CD4-positive, alpha-beta T cell (primary cell): ENCODE measurements at regions not wholly inside any gene's neighbourhood (a gene's known extent, or its start where the extent isn't known, plus 50 kb on each side); places are given as distances from the start of the nearest gene placed in this dataset.

Experiments used
- ATAC-seq: fragments of 200-7000 bp; cut with Tn5 transposase; one replicate; pipeline ENCODE4 v1.10.0; 2022; ENCODE audit warnings: mild to moderate bottlenecking; ENCODE audit not compliant: poor library complexity
- CTCF ChIA-PET: fragments of 350-600 bp; sonication (Branson Sonifier 250); formaldehyde crosslinking; loops from one replicate; lab custom pipeline; 2021; ENCODE audit warnings: antibody characterized with exemption, inconsistent platforms; lab: Charles Lee
- POLR2A ChIA-PET: fragments of 350-600 bp; sonication (Branson Sonifier 250); formaldehyde crosslinking; loops from one replicate; lab custom pipeline; 2021; ENCODE audit warnings: antibody characterized with exemption, inconsistent platforms; lab: Charles Lee
- DNase-seq, 14 experiments: peaks; one replicate each; pipeline ENCODE4 v3.0.0-alpha.2; 2013 to 2020; ENCODE audit warnings: mixed read lengths in 2 of 14
- H3K27ac ChIP-seq, 2 donors: one replicate each; pipeline versions ENCODE4 v1.5.1 to v1.7.0; 2013; ENCODE audit warnings: low read length in 2 of 2, low read depth in 1 of 2, mild to moderate bottlenecking in 1 of 2
- H3K27me3 ChIP-seq, 2 experiments: 1 replicate in 1 of 2; 2 replicates in 1 of 2; pipeline versions ENCODE4 v1.6.1 to v1.7.0; 2013; ENCODE audit warnings: low read length in 2 of 2, control low read depth in 1 of 2, mild to moderate bottlenecking in 1 of 2, moderate library complexity in 1 of 2; ENCODE audit not compliant: insufficient read depth in 2 of 2, control insufficient read depth in 1 of 2
- H3K36me3 ChIP-seq: one replicate; pipeline ENCODE4 v1.6.1; 2013; ENCODE audit warnings: low read length, control low read depth; ENCODE audit not compliant: insufficient read depth
- H3K4me1 ChIP-seq: one replicate; pipeline ENCODE4 v1.6.1; 2013; ENCODE audit warnings: low read length, control low read depth; ENCODE audit not compliant: insufficient read depth
- H3K4me3 ChIP-seq: one replicate; pipeline ENCODE4 v1.5.1; 2013; ENCODE audit warnings: mild to moderate bottlenecking, low read length, moderate library complexity
- H3K9me3 ChIP-seq, 2 experiments: 1 replicate in 1 of 2; 2 replicates in 1 of 2; pipeline versions ENCODE4 v1.6.1 to v1.7.0; 2013; ENCODE audit warnings: low read length in 2 of 2, mild to moderate bottlenecking in 2 of 2, control low read depth in 1 of 2, moderate library complexity in 1 of 2; ENCODE audit not compliant: control insufficient read depth in 1 of 2, insufficient read depth in 1 of 2
- H3K27ac Mint-ChIP-seq: one replicate; pipeline ENCODE4 v1.8.0; 2020; ENCODE audit warnings: mixed read lengths
- H3K27me3 Mint-ChIP-seq: one replicate; pipeline ENCODE4 v1.8.0; 2021; ENCODE audit warnings: mixed read lengths
- H3K36me3 Mint-ChIP-seq: one replicate; pipeline ENCODE4 v1.8.0; 2021; ENCODE audit warnings: low read depth, mixed read lengths
- H3K4me1 Mint-ChIP-seq: one replicate; pipeline ENCODE4 v1.8.0; 2021; ENCODE audit warnings: low read depth, mixed read lengths
- H3K4me3 Mint-ChIP-seq: one replicate; pipeline ENCODE4 v1.8.0; 2020; ENCODE audit warnings: mild to moderate bottlenecking, mixed read lengths
- H3K9me3 Mint-ChIP-seq: one replicate; pipeline ENCODE4 v1.8.0; 2020; ENCODE audit warnings: mixed read lengths
- CTCF ChIP-seq: fragments of 200-600 bp; IDR thresholded peaks from one replicate; pipeline ENCODE4 v1.8.0; 2022; ENCODE audit warnings: antibody characterized with exemption, mild to moderate bottlenecking
- intact Hi-C, 2 experiments: fragments of 100-400 bp; cut with DNase I in 1 of 2; cut with micrococcal nuclease in 1 of 2; formaldehyde crosslinking; loops; one replicate each; pipeline versions ENCODE4 v1.15.1 to v1.9.0; 2023 to 2025; cut with DNase I, micrococcal nuclease

- Mint-ChIP-seq H3K4me3 (no peak overlapping the region), H3K27ac (no peak overlapping the region), H3K36me3 (no peaks in the 10 kb centered on the region), H3K27me3 (no peaks in the 10 kb centered on the region), H3K4me1 (no peaks in the 10 kb centered on the region), H3K9me3 (no peaks in the 10 kb centered on the region)
- ATAC-seq (no peak), DNase-seq (no peak)
- intact Hi-C loops = no loop called here
- ChIA-PET CTCF (no interaction called here), POLR2A (no interaction called here)
- Histone ChIP-seq H3K4me3 (no peak overlapping the region), H3K9me3 (no peaks in the 10 kb centered on the region), H3K27ac (no peak overlapping the region), H3K4me1 (no peaks in the 10 kb centered on the region), H3K27me3 (no peaks in the 10 kb centered on the region), H3K36me3 (no peaks in the 10 kb centered on the region)
- no peak for TF ChIP-seq CTCF
These were observed 244.5 kb downstream of the TXNL1 start for GRCh38 chr18:56393870-56394269.

GRCh38 chr18:56391931-56392590, 246.3 kb downstream of the TXNL1 start:
- no peaks in the 10 kb centered on the region for H3K27me3 ChIP-seq
- no peaks in the 10 kb centered on the region for H3K9me3 Mint-ChIP-seq
- no peaks in the 10 kb centered on the region for H3K9me3 ChIP-seq
- no peaks in the 10 kb centered on the region for H3K36me3 ChIP-seq
- POLR2A ChIA-PET = no interaction called here
- H3K4me1 ChIP-seq = no peaks in the 10 kb centered on the region
- no peak overlapping the region for H3K27ac ChIP-seq
- CTCF ChIA-PET = no interaction called here
- H3K27ac Mint-ChIP-seq = no peak overlapping the region
- no peak overlapping the region for H3K4me3 Mint-ChIP-seq
- H3K4me1 Mint-ChIP-seq = no peaks in the 10 kb centered on the region
- H3K36me3 Mint-ChIP-seq = no peaks in the 10 kb centered on the region
- TF ChIP-seq CTCF = no peak
- ATAC-seq (no peak), DNase-seq (no peak)
- intact Hi-C loops = no loop called here
- no peaks in the 10 kb centered on the region for H3K27me3 Mint-ChIP-seq
- H3K4me3 ChIP-seq = no peak overlapping the region

GRCh38 chr18:56390626-56391025, 247.8 kb downstream of the TXNL1 start:
- no peaks in the 10 kb centered on the region for H3K27me3 ChIP-seq
- Mint-ChIP-seq H3K27me3 (no peaks in the 10 kb centered on the region), H3K9me3 (no peaks in the 10 kb centered on the region), H3K4me1 (no peaks in the 10 kb centered on the region), H3K4me3 (no peak overlapping the region), H3K27ac (no peak overlapping the region), H3K36me3 (no peaks in the 10 kb centered on the region)
- ChIA-PET POLR2A (no interaction called here), CTCF (no interaction called here)
- no peak overlapping the region for H3K4me3 ChIP-seq
- no peak for TF ChIP-seq CTCF
- no peaks in the 10 kb centered on the region for H3K4me1 ChIP-seq
- no peak overlapping the region for H3K27ac ChIP-seq
- ATAC-seq = no peak
- H3K9me3 ChIP-seq = no peaks in the 10 kb centered on the region
- intact Hi-C loops = no loop called here
- no peaks in the 10 kb centered on the region for H3K36me3 ChIP-seq
- DNase-seq = no peak
